OCI-LY1 (cell line): ENCODE measurements at regions not wholly inside any gene's neighbourhood (a gene's known extent, or its start where the extent isn't known, plus 50 kb on each side); places are given as distances from the start of the nearest gene placed in this dataset.

Source experiments
- CTCF ChIP-seq: fragments of 200-600 bp; sonication (generic), shearing (Covaris generic); IDR thresholded peaks from 2 replicates; pipeline ENCODE4 v1.5.1; 2017; ENCODE audit warnings: mild to moderate bottlenecking, antibody characterized with exemption, low read length, moderate library complexity, mixed read lengths
- EZH2 ChIP-seq: fragments of 200-600 bp; sonication (generic), shearing (Covaris generic); IDR thresholded peaks from 2 replicates; pipeline ENCODE4 v1.8.0; 2017; ENCODE audit warnings: borderline replicate concordance, mixed run types, mild to moderate bottlenecking, antibody characterized with exemption, low read length, moderate library complexity, mixed read lengths

GRCh38 chr3:78139166-78139565 lies 1099.3 kb downstream of the ROBO2 start:
- TF ChIP-seq CTCF (no peak), EZH2 (no peak)
